Loucy (cell line): ENCODE measurements at regions not wholly inside any gene's neighbourhood (a gene's known extent, or its start where the extent isn't known, plus 50 kb on each side); places are given as distances from the start of the nearest gene placed in this dataset.

Experiments
- H2AFZ ChIP-seq: fragments of 200-600 bp; sonication (generic); 2 replicates; pipeline ENCODE4 v1.6.0; 2016; ENCODE audit warnings: antibody characterized with exemption, mild to moderate bottlenecking, low read length, moderate library complexity
- H3F3A ChIP-seq: fragments of 200-600 bp; 2 replicates; pipeline ENCODE4 v1.6.0; 2016; ENCODE audit warnings: antibody characterized with exemption, low read depth, mild to moderate bottlenecking
- H3K27me3 ChIP-seq: fragments of 200-600 bp; sonication (generic); 2 replicates; pipeline ENCODE4 v1.6.1; 2014; ENCODE audit warnings: low read length, mild to moderate bottlenecking; ENCODE audit not compliant: insufficient read depth, poor library complexity, severe bottlenecking
- H3K36me3 ChIP-seq: fragments of 200-600 bp; sonication (generic); 2 replicates; pipeline ENCODE4 v1.6.1; 2016; ENCODE audit warnings: low read length; ENCODE audit not compliant: insufficient read depth
- H3K4me1 ChIP-seq: fragments of 200-600 bp; sonication (generic); 2 replicates; pipeline ENCODE4 v1.5.1; 2014; ENCODE audit warnings: low read length, mild to moderate bottlenecking; ENCODE audit not compliant: insufficient read depth, poor library complexity, severe bottlenecking
- H3K4me2 ChIP-seq: fragments of 200-600 bp; sonication (generic); 2 replicates; pipeline ENCODE4 v1.6.0; 2014; ENCODE audit warnings: antibody characterized with exemption, low read length, low read depth, mild to moderate bottlenecking; ENCODE audit not compliant: poor library complexity, severe bottlenecking
- H3K4me3 ChIP-seq: fragments of 200-600 bp; sonication (generic); 2 replicates; pipeline ENCODE4 v1.5.1; 2014; ENCODE audit warnings: low read length, mild to moderate bottlenecking, mixed read lengths; ENCODE audit not compliant: poor library complexity, severe bottlenecking
- H3K79me2 ChIP-seq: fragments of 200-600 bp; sonication (generic); 2 replicates; pipeline ENCODE4 v1.6.1; 2014; ENCODE audit warnings: low read length; ENCODE audit not compliant: insufficient read depth
- H3K9ac ChIP-seq: fragments of 200-600 bp; sonication (generic); 2 replicates; pipeline ENCODE4 v1.6.0; 2014; ENCODE audit warnings: mild to moderate bottlenecking, low read depth, low read length, moderate library complexity; ENCODE audit not compliant: poor library complexity, severe bottlenecking
- H3K9me2 ChIP-seq: fragments of 200-600 bp; sonication (generic); replicated peaks from 2 replicates; pipeline ENCODE4 v1.6.1; 2016; ENCODE audit warnings: low read depth, low read length, mixed read lengths
- H3K9me3 ChIP-seq: fragments of 200-600 bp; sonication (generic); 2 replicates; pipeline ENCODE4 v1.6.1; 2014; ENCODE audit warnings: mild to moderate bottlenecking, antibody characterized with exemption, low read length, low read depth; ENCODE audit not compliant: insufficient read depth
- H4K20me1 ChIP-seq: fragments of 200-600 bp; sonication (generic); 2 replicates; pipeline ENCODE4 v1.6.0; 2014; ENCODE audit warnings: antibody characterized with exemption, low read length, mild to moderate bottlenecking; ENCODE audit not compliant: insufficient read depth, poor library complexity, severe bottlenecking
- CTCF ChIP-seq: fragments of 200-600 bp; sonication (generic); conservative IDR thresholded peaks from 2 replicates; pipeline ENCODE4 v1.5.1; 2014; ENCODE audit warnings: mild to moderate bottlenecking, antibody characterized with exemption, low read length
- EZH2phosphoT487 ChIP-seq: fragments of 200-600 bp; IDR thresholded peaks from 2 replicates; pipeline ENCODE4 v1.6.1; 2018; ENCODE audit warnings: antibody characterized with exemption, mild to moderate bottlenecking, moderate library complexity, borderline replicate concordance

- H3K4me3 ChIP-seq: no peak overlapping the region
- no peaks in the 10 kb centered on the region for H3K9me2 ChIP-seq
- H3K27me3 ChIP-seq: no peaks in the 10 kb centered on the region
- H3K9me3 ChIP-seq: no peaks in the 10 kb centered on the region
- H3K4me1 ChIP-seq: no peaks in the 10 kb centered on the region
- no peak overlapping the region for H3K9ac ChIP-seq
- H3K4me2 ChIP-seq: no peak overlapping the region
- no peaks in the 10 kb centered on the region for H3K79me2 ChIP-seq
- TF ChIP-seq CTCF (no peak), EZH2phosphoT487 (no peak)
- H4K20me1 ChIP-seq: no peaks in the 10 kb centered on the region
- H2AFZ ChIP-seq: no peak overlapping the region
- H3K36me3 ChIP-seq: no peaks in the 10 kb centered on the region
- no peaks in the 10 kb centered on the region for H3F3A ChIP-seq
Observed at GRCh38 chr10:16297642-16298041, 139.2 kb upstream of the PTER start.

GRCh38 chr10:16304311-16304710, 132.5 kb upstream of the PTER start:
- Histone ChIP-seq H4K20me1 (no peaks in the 10 kb centered on the region), H3K9me2 (no peaks in the 10 kb centered on the region), H3K9me3 (no peaks in the 10 kb centered on the region), H3K79me2 (no peaks in the 10 kb centered on the region), H3K9ac (no peak overlapping the region), H3K27me3 (no peaks in the 10 kb centered on the region), H3K4me1 (no peaks in the 10 kb centered on the region), H3F3A (no peaks in the 10 kb centered on the region), H3K36me3 (no peaks in the 10 kb centered on the region), H2AFZ (no peak overlapping the region), H3K4me3 (no peak overlapping the region), H3K4me2 (no peak overlapping the region)
- TF ChIP-seq CTCF (no peak), EZH2phosphoT487 (no peak)

- H3K4me3 ChIP-seq: no peak overlapping the region
- no peak overlapping the region for H2AFZ ChIP-seq
- no peaks in the 10 kb centered on the region for H3K9me2 ChIP-seq
- H3K4me2 ChIP-seq: no peak overlapping the region
- no peaks in the 10 kb centered on the region for H3F3A ChIP-seq
- H3K79me2 ChIP-seq: no peaks in the 10 kb centered on the region
- H3K27me3 ChIP-seq: no peaks in the 10 kb centered on the region
- no peaks in the 10 kb centered on the region for H3K36me3 ChIP-seq
- no peak overlapping the region for H3K9ac ChIP-seq
- H3K4me1 ChIP-seq: no peaks in the 10 kb centered on the region
- no peaks in the 10 kb centered on the region for H4K20me1 ChIP-seq
- TF ChIP-seq CTCF: no peak
- no peak for TF ChIP-seq EZH2phosphoT487
- H3K9me3 ChIP-seq: no peaks in the 10 kb centered on the region
Observed at GRCh38 chr10:16310440-16310839, 126.4 kb upstream of the PTER start.
